Smooth muscle cell (in vitro differentiated cells): ENCODE measurements at regions not wholly inside any gene's neighbourhood (a gene's known extent, or its start where the extent isn't known, plus 50 kb on each side); places are given as distances from the start of the nearest gene placed in this dataset.
"Not testable (repeated sequence)": the region's sequence is repeated elsewhere in the genome, so short reads cannot be mapped to it uniquely, and the experiment has no call there.

Experiments used
- DNase-seq: peaks from one replicate; lab custom pipeline; 2025; ENCODE audit not compliant: unreplicated experiment; lab: John Stamatoyannopoulos, UW
- H2AFZ ChIP-seq: fragments of 200-600 bp; sonication (generic); 2 replicates; pipeline ENCODE4 v1.6.0; 2016; ENCODE audit warnings: antibody characterized with exemption, low read depth, mild to moderate bottlenecking
- H3F3A ChIP-seq: fragments of 200-600 bp; sonication (generic); 2 replicates; pipeline ENCODE4 v1.6.0; 2017; ENCODE audit warnings: antibody characterized with exemption, low read depth
- H3K27ac ChIP-seq: fragments of 200-600 bp; sonication (generic); 2 replicates; pipeline ENCODE4 v1.5.1; 2016; ENCODE audit warnings: low read depth, mild to moderate bottlenecking
- H3K27me3 ChIP-seq: fragments of 200-600 bp; sonication (generic); 2 replicates; pipeline ENCODE4 v1.6.1; 2016; ENCODE audit warnings: low read depth, mild to moderate bottlenecking
- H3K36me3 ChIP-seq: fragments of 200-600 bp; sonication (generic); 2 replicates; pipeline ENCODE4 v1.5.1; 2016; ENCODE audit warnings: low read depth
- H3K4me1 ChIP-seq: fragments of 200-600 bp; sonication (generic); 2 replicates; pipeline ENCODE4 v1.5.1; 2016; ENCODE audit warnings: low read depth
- H3K4me2 ChIP-seq: fragments of 200-600 bp; sonication (generic); 2 replicates; pipeline ENCODE4 v1.6.0; 2016; ENCODE audit warnings: mild to moderate bottlenecking
- H3K4me3 ChIP-seq: fragments of 200-600 bp; sonication (generic); 2 replicates; pipeline ENCODE4 v1.5.1; 2016; ENCODE audit warnings: mild to moderate bottlenecking
- H3K79me2 ChIP-seq: fragments of 200-600 bp; sonication (generic); 2 replicates; pipeline ENCODE4 v1.6.0; 2016; ENCODE audit warnings: low read depth, mild to moderate bottlenecking
- H3K9ac ChIP-seq: fragments of 200-600 bp; sonication (generic); 2 replicates; pipeline ENCODE4 v1.6.0; 2016; ENCODE audit warnings: low read depth
- H3K9me3 ChIP-seq: fragments of 200-600 bp; sonication (generic); replicated peaks from 2 replicates; pipeline ENCODE4 v1.5.1; 2016; ENCODE audit warnings: low read depth
- H4K20me1 ChIP-seq: fragments of 200-600 bp; sonication (generic); 2 replicates; pipeline ENCODE4 v1.6.0; 2016; ENCODE audit warnings: low read depth
- CTCF ChIP-seq: fragments of 200-600 bp; sonication (generic); IDR thresholded peaks from 2 replicates; pipeline ENCODE4 v1.5.1; 2017; ENCODE audit warnings: borderline replicate concordance, mild to moderate bottlenecking, antibody characterized with exemption; ENCODE audit not compliant: insufficient read depth, poor library complexity, severe bottlenecking
- WGBS: methylation state at CpG from one replicate; pipeline ENCODE4 v1.1.7; 2016; ENCODE audit warnings: low lambda C conversion rate; 5-methylcytosine and 5-hydroxymethylcytosine counted together

- no peak overlapping the region for H3K4me2 ChIP-seq
- 33% methylated on average over 11 of the region's 11 CpGs for WGBS
- TF ChIP-seq CTCF, result peak; percentile 90
- no peaks in the 10 kb centered on the region for H4K20me1 ChIP-seq
- H3K4me1 ChIP-seq, result no peaks in the 10 kb centered on the region
- DNase-seq, result no peak
- no peak overlapping the region for H3K4me3 ChIP-seq
- no peaks in the 10 kb centered on the region for H3F3A ChIP-seq
- H3K27ac ChIP-seq, result no peak overlapping the region
- H3K27me3 ChIP-seq, result peaks cover 26% of the 10 kb centered on the region
- no peaks in the 10 kb centered on the region for H3K36me3 ChIP-seq
- no peak overlapping the region for H3K9ac ChIP-seq
- H2AFZ ChIP-seq, result no peak overlapping the region
- H3K79me2 ChIP-seq, result no peaks in the 10 kb centered on the region
- H3K9me3 ChIP-seq, result no peaks in the 10 kb centered on the region
Observed at GRCh38 chr16:51982715-51983680, 563.9 kb downstream of the TOX3 start.

- H2AFZ ChIP-seq, result no peak overlapping the region
- no peaks in the 10 kb centered on the region for H4K20me1 ChIP-seq
- H3F3A ChIP-seq, result no peaks in the 10 kb centered on the region
- 85% methylated on average over 3 of the region's 3 CpGs for WGBS
- no peaks in the 10 kb centered on the region for H3K36me3 ChIP-seq
- no peak overlapping the region for H3K4me2 ChIP-seq
- no peak overlapping the region for H3K9ac ChIP-seq
- DNase-seq, result no peak
- H3K79me2 ChIP-seq, result no peaks in the 10 kb centered on the region
- H3K9me3 ChIP-seq, result no peaks in the 10 kb centered on the region
- H3K4me3 ChIP-seq, result no peak overlapping the region
- peaks cover 26% of the 10 kb centered on the region for H3K27me3 ChIP-seq
- H3K27ac ChIP-seq, result no peak overlapping the region
- no peak for TF ChIP-seq CTCF
- no peaks in the 10 kb centered on the region for H3K4me1 ChIP-seq
Observed at GRCh38 chr16:51981725-51982124, 565.2 kb downstream of the TOX3 start.

- not testable (repeated sequence) for H4K20me1 ChIP-seq, H3K9ac ChIP-seq, H3K4me1 ChIP-seq, H3K4me3 ChIP-seq, H3K79me2 ChIP-seq, H2AFZ ChIP-seq, H3F3A ChIP-seq, H3K4me2 ChIP-seq, H3K36me3 ChIP-seq, H3K27me3 ChIP-seq, H3K27ac ChIP-seq, H3K9me3 ChIP-seq, DNase-seq
- 98% methylated on average over 2 of the region's 2 CpGs for WGBS
Observed at GRCh38 chr16:51977506-51977905, 569.4 kb downstream of the TOX3 start.

- Histone ChIP-seq H2AFZ (no peak overlapping the region), H3K27me3 (peaks cover 7% of the 10 kb centered on the region), H3K4me1 (no peaks in the 10 kb centered on the region), H4K20me1 (no peaks in the 10 kb centered on the region), H3F3A (no peaks in the 10 kb centered on the region), H3K4me2 (no peak overlapping the region), H3K79me2 (no peaks in the 10 kb centered on the region), H3K27ac (no peak overlapping the region), H3K4me3 (no peak overlapping the region), H3K9ac (no peak overlapping the region), H3K9me3 (no peaks in the 10 kb centered on the region), H3K36me3 (no peaks in the 10 kb centered on the region)
- peak; percentile 61 for TF ChIP-seq CTCF
- 33% methylated on average over 4 of the region's 4 CpGs for WGBS
- no peak for DNase-seq
Observed at GRCh38 chr16:51971184-51971583, 575.8 kb downstream of the TOX3 start.
